ENCODE measurements at regions not wholly inside any gene's neighbourhood (a gene's known extent, or its start where the extent isn't known, plus 50 kb on each side); places are given as distances from the start of the nearest gene placed in this dataset.

DNA sequence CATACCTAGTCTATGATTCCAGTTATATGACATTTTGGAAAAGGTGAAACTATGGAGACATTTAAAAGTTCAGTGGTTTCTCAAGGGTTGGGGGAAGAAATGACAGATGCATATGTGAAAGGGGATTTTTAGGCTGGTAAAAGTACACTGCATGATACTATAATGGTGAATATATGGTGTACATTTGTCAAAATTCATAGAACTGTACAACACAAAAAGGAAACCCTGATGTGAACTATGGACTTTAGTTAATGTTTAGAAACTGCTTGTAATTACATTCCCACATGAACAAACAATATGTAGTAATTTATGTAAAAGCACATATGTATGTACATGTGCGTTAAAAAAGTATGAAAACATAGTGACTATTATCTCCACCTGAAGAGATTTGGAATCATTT is 907.3 kb upstream of the CITED2 start:
- Histone ChIP-seq H3K36me3 (ENCODE audit: insufficient read depth, low read length) (no peaks in the 10 kb centered on the region), H3K9ac (ENCODE audit: low read length) (no peak overlapping the region), H3K79me2 (ENCODE audit: insufficient read depth, low read length) (no peaks in the 10 kb centered on the region), H3K9me3 (ENCODE audit: low read length) (no peaks in the 10 kb centered on the region), H3K4me3 (ENCODE audit: low read depth, low read length, poor library complexity, severe bottlenecking) (no peak overlapping the region), H3K27me3 (ENCODE audit: insufficient read depth, low read length) (no peaks in the 10 kb centered on the region), H3K4me2 (ENCODE audit: low read length) (no peak overlapping the region), H4K20me1 (ENCODE audit: insufficient read depth, low read length) (no peaks in the 10 kb centered on the region), H3K4me1 (ENCODE audit: insufficient read depth, low read length, severe bottlenecking) (no peaks in the 10 kb centered on the region), H3K27ac (ENCODE audit: low read depth, low read length, poor library complexity, severe bottlenecking) (no peak overlapping the region), H2AFZ (ENCODE audit: low read length) (no peak overlapping the region), H3F3A (ENCODE audit: insufficient read depth, low read length) (no peaks in the 10 kb centered on the region), H3K9me2 (ENCODE audit: low read depth, low read length) (no peaks in the 10 kb centered on the region)
- TF ChIP-seq, protein P1, sequence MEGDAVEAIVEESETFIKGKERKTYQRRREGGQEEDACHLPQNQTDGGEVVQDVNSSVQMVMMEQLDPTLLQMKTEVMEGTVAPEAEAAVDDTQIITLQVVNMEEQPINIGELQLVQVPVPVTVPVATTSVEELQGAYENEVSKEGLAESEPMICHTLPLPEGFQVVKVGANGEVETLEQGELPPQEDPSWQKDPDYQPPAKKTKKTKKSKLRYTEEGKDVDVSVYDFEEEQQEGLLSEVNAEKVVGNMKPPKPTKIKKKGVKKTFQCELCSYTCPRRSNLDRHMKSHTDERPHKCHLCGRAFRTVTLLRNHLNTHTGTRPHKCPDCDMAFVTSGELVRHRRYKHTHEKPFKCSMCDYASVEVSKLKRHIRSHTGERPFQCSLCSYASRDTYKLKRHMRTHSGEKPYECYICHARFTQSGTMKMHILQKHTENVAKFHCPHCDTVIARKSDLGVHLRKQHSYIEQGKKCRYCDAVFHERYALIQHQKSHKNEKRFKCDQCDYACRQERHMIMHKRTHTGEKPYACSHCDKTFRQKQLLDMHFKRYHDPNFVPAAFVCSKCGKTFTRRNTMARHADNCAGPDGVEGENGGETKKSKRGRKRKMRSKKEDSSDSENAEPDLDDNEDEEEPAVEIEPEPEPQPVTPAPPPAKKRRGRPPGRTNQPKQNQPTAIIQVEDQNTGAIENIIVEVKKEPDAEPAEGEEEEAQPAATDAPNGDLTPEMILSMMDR (IDR thresholded peaks at IDR 0.05; ENCODE audit: low read length), result no peak
- no peak for TF ChIP-seq EZH2 (IDR thresholded peaks at IDR 0.05; ENCODE audit: borderline replicate concordance, low read length)

DNA sequence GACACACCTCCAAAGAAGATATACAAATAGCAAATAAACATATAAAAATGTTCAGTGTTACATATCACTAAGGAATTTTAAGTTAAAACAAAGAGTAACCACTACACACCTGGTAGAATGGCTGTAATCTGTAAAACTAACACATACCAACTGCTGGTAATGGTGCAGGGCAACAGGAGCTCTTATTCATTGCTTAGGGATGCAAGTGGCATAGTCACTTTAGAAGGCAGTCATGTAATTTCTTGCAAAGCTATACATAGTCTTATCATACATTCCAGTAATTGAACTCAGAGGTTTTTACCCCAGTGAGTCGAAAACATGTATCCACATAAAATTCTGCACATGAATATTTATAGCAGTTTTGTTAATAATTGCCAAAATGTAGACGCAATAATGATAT is 906.8 kb upstream of the CITED2 start:
- no peaks in the 10 kb centered on the region for H3K27me3 ChIP-seq (ENCODE audit: insufficient read depth, low read length)
- no peak overlapping the region for H3K27ac ChIP-seq (ENCODE audit: low read depth, low read length, poor library complexity, severe bottlenecking)
- TF ChIP-seq, protein P1 (IDR thresholded peaks at IDR 0.05; ENCODE audit: low read length), result no peak
- TF ChIP-seq EZH2 (IDR thresholded peaks at IDR 0.05; ENCODE audit: borderline replicate concordance, low read length), result no peak
- no peak overlapping the region for H2AFZ ChIP-seq (ENCODE audit: low read length)
- no peaks in the 10 kb centered on the region for H3K79me2 ChIP-seq (ENCODE audit: insufficient read depth, low read length)
- no peaks in the 10 kb centered on the region for H3K4me1 ChIP-seq (ENCODE audit: insufficient read depth, low read length, severe bottlenecking)
- no peak overlapping the region for H3K9ac ChIP-seq (ENCODE audit: low read length)
- H3K9me3 ChIP-seq (ENCODE audit: low read length), result no peaks in the 10 kb centered on the region
- no peak overlapping the region for H3K4me2 ChIP-seq (ENCODE audit: low read length)
- no peaks in the 10 kb centered on the region for H3F3A ChIP-seq (ENCODE audit: insufficient read depth, low read length)
- no peaks in the 10 kb centered on the region for H4K20me1 ChIP-seq (ENCODE audit: insufficient read depth, low read length)
- H3K4me3 ChIP-seq (ENCODE audit: low read depth, low read length, poor library complexity, severe bottlenecking), result no peak overlapping the region
- no peaks in the 10 kb centered on the region for H3K9me2 ChIP-seq (ENCODE audit: low read depth, low read length)
- no peaks in the 10 kb centered on the region for H3K36me3 ChIP-seq (ENCODE audit: insufficient read depth, low read length)

DNA sequence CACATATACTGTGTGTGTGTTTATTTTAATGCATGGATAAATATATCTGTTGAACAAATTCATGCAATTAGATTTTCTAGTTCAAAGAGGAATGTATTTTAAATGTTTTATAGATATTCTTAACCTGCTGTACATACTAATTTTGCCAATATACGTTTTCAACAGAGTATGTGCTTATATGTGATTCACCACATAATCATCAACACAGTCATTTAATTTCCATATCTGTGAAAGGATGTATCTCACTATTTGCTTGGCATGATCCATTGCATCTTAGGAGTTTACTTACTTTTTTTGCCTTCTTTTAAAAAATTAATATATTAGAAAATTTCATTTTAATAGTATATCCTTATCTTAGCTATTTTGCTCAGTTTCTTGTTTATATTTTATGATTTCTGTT is 902.3 kb upstream of the CITED2 start:
- H3K9ac ChIP-seq (ENCODE audit: low read length), result no peak overlapping the region
- no peaks in the 10 kb centered on the region for H3F3A ChIP-seq (ENCODE audit: insufficient read depth, low read length)
- no peak overlapping the region for H3K4me2 ChIP-seq (ENCODE audit: low read length)
- no peaks in the 10 kb centered on the region for H3K4me1 ChIP-seq (ENCODE audit: insufficient read depth, low read length, severe bottlenecking)
- H3K36me3 ChIP-seq (ENCODE audit: insufficient read depth, low read length), result no peaks in the 10 kb centered on the region
- no peaks in the 10 kb centered on the region for H3K9me3 ChIP-seq (ENCODE audit: low read length)
- no peak overlapping the region for H2AFZ ChIP-seq (ENCODE audit: low read length)
- no peaks in the 10 kb centered on the region for H3K9me2 ChIP-seq (ENCODE audit: low read depth, low read length)
- H4K20me1 ChIP-seq (ENCODE audit: insufficient read depth, low read length), result no peaks in the 10 kb centered on the region
- no peak overlapping the region for H3K4me3 ChIP-seq (ENCODE audit: low read depth, low read length, poor library complexity, severe bottlenecking)
- no peaks in the 10 kb centered on the region for H3K27me3 ChIP-seq (ENCODE audit: insufficient read depth, low read length)
- no peak overlapping the region for H3K27ac ChIP-seq (ENCODE audit: low read depth, low read length, poor library complexity, severe bottlenecking)
- no peaks in the 10 kb centered on the region for H3K79me2 ChIP-seq (ENCODE audit: insufficient read depth, low read length)
- TF ChIP-seq EZH2 (IDR thresholded peaks at IDR 0.05; ENCODE audit: borderline replicate concordance, low read length), result no peak
- TF ChIP-seq, protein P1 (IDR thresholded peaks at IDR 0.05; ENCODE audit: low read length), result no peak
